IMR-90 (cell line): ENCODE measurements at regions not wholly inside any gene's neighbourhood (a gene's known extent, or its start where the extent isn't known, plus 50 kb on each side); places are given as distances from the start of the nearest gene placed in this dataset.

ENCODE experiments used
- ATAC-seq: fragments of 200-7000 bp; cut with Tn5 transposase; 2 replicates; pipeline ENCODE4 v1.9.1; 2020; ENCODE audit warnings: low read depth, mild to moderate bottlenecking, moderate library complexity
- BruUV-seq: library from RNA; stranded (reverse); fragments of 400-500 nt; replicated peaks from 2 replicates; lab custom pipeline; 2021; lab: Mats Ljungman, UMichigan
- CTCF ChIA-PET: fragments of 300-600 bp; formaldehyde crosslinking; extraction: SDS; loops from one replicate; lab custom pipeline; 2021; ENCODE audit warnings: antibody characterized with exemption; lab: Yijun Ruan, JAX
- POLR2A ChIA-PET: fragments of 300-600 bp; sonication (Branson Sonifier 250); formaldehyde crosslinking; loops from one replicate; lab custom pipeline; 2022; ENCODE audit warnings: antibody characterized with exemption; ENCODE audit not compliant: unreplicated experiment; lab: Charles Lee
- DNase-seq: peaks from one replicate; pipeline ENCODE4 v3.0.0; 2013
- H2AFZ ChIP-seq: replicated peaks from 2 replicates; pipeline ENCODE3; 2013; ENCODE audit warnings: low read length, mild to moderate bottlenecking; ENCODE audit not compliant: poor library complexity
- H2AK5ac ChIP-seq: 2 replicates; pipeline ENCODE4 v1.6.1; 2013; ENCODE audit warnings: low read depth, low read length, inconsistent platforms
- H2AK9ac ChIP-seq: replicated peaks from 2 replicates; pipeline ENCODE3; 2013; ENCODE audit warnings: mild to moderate bottlenecking, low read depth, low read length, moderate library complexity; ENCODE audit not compliant: poor library complexity
- H2BK120ac ChIP-seq: 2 replicates; pipeline ENCODE4 v1.6.1; 2013; ENCODE audit warnings: low read depth, low read length, inconsistent platforms
- H2BK15ac ChIP-seq: 3 replicates; pipeline ENCODE4 v1.6.1; 2013; ENCODE audit warnings: low read depth, low read length, inconsistent platforms
- H2BK20ac ChIP-seq: 2 replicates; pipeline ENCODE4 v1.6.1; 2013; ENCODE audit warnings: low read depth, mild to moderate bottlenecking, inconsistent platforms, low read length, moderate library complexity
- H2BK5ac ChIP-seq: 2 replicates; pipeline ENCODE4 v1.6.1; 2013; ENCODE audit warnings: mild to moderate bottlenecking, low read depth, low read length, inconsistent platforms; ENCODE audit not compliant: poor library complexity, severe bottlenecking
- H3K14ac ChIP-seq: replicated peaks from 2 replicates; pipeline ENCODE4 v1.6.1; 2013; ENCODE audit warnings: low read depth, low read length, inconsistent platforms
- H3K18ac ChIP-seq: 2 replicates; pipeline ENCODE4 v1.6.1; 2013; ENCODE audit warnings: low read depth, low read length, control low read depth
- H3K23ac ChIP-seq: 2 replicates; pipeline ENCODE4 v1.6.1; 2013; ENCODE audit warnings: low read depth, low read length, inconsistent platforms
- H3K27ac ChIP-seq: 2 replicates; pipeline ENCODE4 v1.5.1; 2013; ENCODE audit warnings: mild to moderate bottlenecking, control low read depth, low read length; ENCODE audit not compliant: insufficient read depth
- H3K27me3 ChIP-seq: 2 replicates; pipeline ENCODE4 v1.6.1; 2013; ENCODE audit warnings: low read length; ENCODE audit not compliant: control insufficient read depth, insufficient read depth
- H3K36me3 ChIP-seq: 2 replicates; pipeline ENCODE4 v1.6.1; 2013; ENCODE audit warnings: low read length, mixed read lengths; ENCODE audit not compliant: control insufficient read depth, insufficient read depth
- H3K4ac ChIP-seq: 2 replicates; pipeline ENCODE4 v1.6.1; 2013; ENCODE audit warnings: low read depth, low read length, inconsistent platforms
- H3K4me1 ChIP-seq: 2 replicates; pipeline ENCODE4 v1.6.1; 2013; ENCODE audit warnings: low read length, mixed read lengths; ENCODE audit not compliant: control insufficient read depth, insufficient read depth
- H3K4me2 ChIP-seq: 2 replicates; pipeline ENCODE4 v1.6.1; 2013; ENCODE audit warnings: low read depth, mild to moderate bottlenecking, control low read depth, low read length, moderate library complexity
- H3K4me3 ChIP-seq: 2 replicates; pipeline ENCODE4 v1.5.1; 2013; ENCODE audit warnings: low read depth, mild to moderate bottlenecking, control low read depth, low read length, moderate library complexity; ENCODE audit not compliant: insufficient read depth
- H3K56ac ChIP-seq: 2 replicates; pipeline ENCODE4 v1.6.1; 2013; ENCODE audit warnings: low read length, inconsistent platforms; ENCODE audit not compliant: insufficient read depth; ENCODE audit errors: extremely low read depth
- H3K79me1 ChIP-seq, 2 experiments: 2 replicates each; pipeline ENCODE4 v1.6.1; 2013; ENCODE audit warnings: low read length in 2 of 2, inconsistent platforms in 1 of 2, low read depth in 1 of 2
- H3K9ac ChIP-seq: 2 replicates; pipeline ENCODE4 v1.6.1; 2013; ENCODE audit warnings: low read depth, low read length, control low read depth
- H3K9me1 ChIP-seq: 2 replicates; pipeline ENCODE4 v1.6.1; 2013; ENCODE audit warnings: low read length, inconsistent platforms; ENCODE audit not compliant: insufficient read depth
- H3K9me3 ChIP-seq: 2 replicates; pipeline ENCODE4 v1.6.1; 2013; ENCODE audit warnings: low read length; ENCODE audit not compliant: control insufficient read depth, insufficient read depth
- H4K20me1 ChIP-seq: 2 replicates; pipeline ENCODE4 v1.6.1; 2013; ENCODE audit warnings: low read length, inconsistent platforms; ENCODE audit not compliant: insufficient read depth
- H4K5ac ChIP-seq: 2 replicates; pipeline ENCODE4 v1.6.1; 2013; ENCODE audit warnings: mild to moderate bottlenecking, low read depth, low read length, control low read depth
- H4K8ac ChIP-seq, 2 experiments: 2 replicates each; pipeline ENCODE4 v1.6.1; 2013; ENCODE audit warnings: low read depth in 2 of 2, low read length in 2 of 2, control low read depth in 1 of 2, inconsistent platforms in 1 of 2
- H4K91ac ChIP-seq: 2 replicates; pipeline ENCODE4 v1.6.1; 2013; ENCODE audit warnings: low read depth, low read length, inconsistent platforms; ENCODE audit not compliant: insufficient read depth
- ELK1 ChIP-seq: fragments of 150-350 bp; IDR thresholded peaks from 2 replicates; pipeline ENCODE4 v1.6.1; 2016; ENCODE audit warnings: low read depth, mild to moderate bottlenecking, low read length, moderate library complexity, borderline replicate concordance
- RCOR1 ChIP-seq: IDR thresholded peaks from 2 replicates; pipeline ENCODE4 v1.6.1; 2012; ENCODE audit warnings: mild to moderate bottlenecking, low read length, improper control_type of control experiment; ENCODE audit not compliant: insufficient replicate concordance
- SMC3 ChIP-seq: fragments of 150-350 bp; IDR thresholded peaks from 2 replicates; pipeline ENCODE4 v1.6.1; 2016; ENCODE audit warnings: low read depth, mild to moderate bottlenecking, antibody characterized with exemption, low read length, moderate library complexity
- WGBS, 2 experiments: methylation state at CpG; one replicate each; pipeline versions ENCODE4 v1.1.5 to v1.1.7; 2013; ENCODE audit warnings: missing lambda C conversion rate in 2 of 2; ENCODE audit not compliant: insufficient read length in 1 of 2; ENCODE audit errors: extremely low coverage in 2 of 2; 5-methylcytosine and 5-hydroxymethylcytosine counted together
- dilution Hi-C: fragments of 300-500 bp; cut with HindIII; formaldehyde crosslinking; loops from one replicate; pipeline ENCODE4 v1.14.3; 2018; ENCODE audit warnings: low sequenced_read_pairs; ENCODE audit not compliant: unreplicated experiment
- in situ Hi-C: fragments of 300-500 bp; cut with MboI; formaldehyde crosslinking; loops from 3 replicates; pipeline ENCODE4 v1.14.3; 2019; ENCODE audit warnings: low sequenced_read_pairs, inconsistent platforms, mixed read lengths
- intact Hi-C: fragments of 100-400 bp; cut with micrococcal nuclease; formaldehyde crosslinking; loops from 2 replicates; pipeline ENCODE4 v1.10.0; 2022

GRCh38 chr13:109973279-109973678, 186.9 kb upstream of the IRS2 start:
- Histone ChIP-seq H3K18ac (no peak overlapping the region), H3K36me3 (no peaks in the 10 kb centered on the region), H3K27ac (no peak overlapping the region), H3K4me3 (no peak overlapping the region), H3K27me3 (no peaks in the 10 kb centered on the region), H2BK5ac (no peak overlapping the region), H3K56ac (no peak overlapping the region), H4K5ac (no peak overlapping the region), H3K9me3 (peaks cover 3% of the 10 kb centered on the region), H2BK20ac (no peak overlapping the region), H2AFZ (no peak overlapping the region), H3K79me1 (no peaks in the 10 kb centered on the region), H4K8ac (no peak overlapping the region), H4K20me1 (no peaks in the 10 kb centered on the region), H3K9ac (no peak overlapping the region), H4K91ac (no peak overlapping the region), H3K14ac (no peak overlapping the region), H2BK15ac (no peak overlapping the region), H2BK120ac (no peak overlapping the region), H3K9me1 (no peaks in the 10 kb centered on the region), H3K4ac (no peak overlapping the region), H2AK9ac (no peak overlapping the region), H2AK5ac (no peak overlapping the region), H3K4me1 (no peaks in the 10 kb centered on the region), H3K4me2 (no peak overlapping the region), H3K23ac (no peak overlapping the region)
- no TSS peak for BruUV-seq
- in situ Hi-C loops: no loop called here
- 91% methylated on average over 10 of the region's 10 CpGs; no CpG with 5 or more reads in 1 of the 2 experiments for WGBS, 2 experiments
- TF ChIP-seq SMC3 (no peak), ELK1 (no peak), RCOR1 (no peak)
- ChIA-PET CTCF (no interaction called here), POLR2A (no interaction called here)
- DNase-seq (no peak), ATAC-seq (no peak)
- intact Hi-C loops: no loop called here
- dilution Hi-C loops: no loop called here
